GM12892 (cell line): ENCODE measurements at regions not wholly inside any gene's neighbourhood (a gene's known extent, or its start where the extent isn't known, plus 50 kb on each side); places are given as distances from the start of the nearest gene placed in this dataset.
"Not testable (repeated sequence)": the region's sequence is repeated elsewhere in the genome, so short reads cannot be mapped to it uniquely, and the experiment has no call there.

Experiments used
- DNase-seq: peaks from one replicate; pipeline ENCODE4 v3.0.0; 2011; ENCODE audit not compliant: insufficient read length
- FAIRE-seq: peaks from 2 replicates; lab custom pipeline; 2011; peaks lifted over from hg19 to GRCh38; lab: Jason Lieb, UNC

DNA sequence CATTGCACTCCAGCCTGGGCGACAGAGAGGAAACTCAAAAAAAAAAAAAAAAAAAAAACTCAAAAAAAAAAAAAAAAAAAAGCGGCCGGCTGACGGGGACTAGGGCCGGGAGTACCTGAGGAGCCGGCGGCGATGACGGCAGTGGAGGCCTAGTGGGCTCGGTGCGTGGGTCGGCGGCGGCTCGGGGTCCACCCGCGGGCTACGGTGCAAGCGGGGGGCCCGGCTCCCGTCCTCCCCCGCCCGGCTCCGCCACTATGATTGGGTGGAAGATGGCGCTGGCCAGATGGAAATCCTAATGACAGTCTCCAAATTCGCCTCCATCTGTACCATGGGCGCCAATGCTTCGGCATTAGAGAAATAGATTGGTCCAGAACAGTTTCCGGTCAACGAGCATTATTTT lies 190.7 kb downstream of the TGIF2LX start:
- not testable (repeated sequence) for FAIRE-seq, DNase-seq

DNA sequence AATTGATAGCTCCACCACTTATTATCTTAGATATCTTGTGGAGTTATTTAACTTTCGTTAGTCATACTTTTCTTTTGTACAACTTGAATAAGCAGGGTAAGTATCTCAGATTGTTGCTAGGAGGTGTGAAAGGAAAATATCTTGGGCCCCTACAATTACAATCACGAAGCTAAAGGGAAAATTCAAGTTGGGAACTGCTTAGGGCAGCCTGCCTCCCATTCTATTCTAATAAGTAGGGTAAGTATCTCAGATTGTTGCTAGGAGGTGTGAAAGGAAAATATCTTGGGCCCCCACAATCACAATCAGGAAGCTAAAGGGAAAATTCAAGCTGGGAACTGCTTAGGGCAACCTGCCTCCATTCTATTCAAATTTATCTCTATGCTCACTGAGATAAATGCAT lies 213.2 kb downstream of the TGIF2LX start:
- peak; percentile 86 for FAIRE-seq
- DNase-seq: not testable (repeated sequence)

DNA sequence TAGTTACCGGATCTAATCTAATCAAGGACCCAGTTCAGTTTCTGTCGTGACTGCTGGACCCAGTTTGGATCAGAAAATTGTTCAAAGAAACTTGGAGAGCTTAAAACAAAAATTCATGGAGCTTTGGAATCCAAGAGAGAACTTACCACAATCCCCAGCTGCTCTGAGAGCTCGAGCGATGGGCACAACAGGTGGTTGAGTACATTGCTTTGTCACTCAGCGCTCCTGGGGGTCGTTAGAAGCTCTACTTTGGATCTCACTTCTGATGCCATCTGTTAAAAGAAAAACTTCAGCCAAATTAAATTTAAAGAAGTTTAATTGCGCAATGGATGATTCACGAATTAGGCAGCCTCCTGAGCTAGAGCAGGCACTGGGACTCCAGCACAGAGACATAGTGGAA lies 257.3 kb downstream of the TGIF2LX start:
- not testable (repeated sequence) for DNase-seq, FAIRE-seq

DNA sequence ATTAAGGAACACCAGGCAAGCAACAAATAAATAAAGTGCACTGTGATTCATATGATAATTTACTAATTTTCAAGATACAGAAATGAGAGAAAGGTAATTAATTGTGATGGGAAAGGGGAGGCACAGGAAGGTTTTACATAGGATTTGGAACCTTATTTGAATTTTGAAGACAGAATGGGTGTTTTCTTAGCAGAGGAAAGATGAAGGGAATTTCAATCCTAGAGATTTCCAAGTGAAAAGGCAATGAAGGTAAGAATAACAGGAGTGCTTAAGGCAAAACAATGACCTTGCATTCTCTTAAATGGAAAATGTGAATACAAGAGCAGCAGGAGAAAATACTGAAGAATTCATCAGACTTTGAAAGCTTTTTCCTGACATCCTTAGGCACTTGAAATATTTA lies 267.3 kb downstream of the TGIF2LX start:
- not testable (repeated sequence) for FAIRE-seq, DNase-seq

DNA sequence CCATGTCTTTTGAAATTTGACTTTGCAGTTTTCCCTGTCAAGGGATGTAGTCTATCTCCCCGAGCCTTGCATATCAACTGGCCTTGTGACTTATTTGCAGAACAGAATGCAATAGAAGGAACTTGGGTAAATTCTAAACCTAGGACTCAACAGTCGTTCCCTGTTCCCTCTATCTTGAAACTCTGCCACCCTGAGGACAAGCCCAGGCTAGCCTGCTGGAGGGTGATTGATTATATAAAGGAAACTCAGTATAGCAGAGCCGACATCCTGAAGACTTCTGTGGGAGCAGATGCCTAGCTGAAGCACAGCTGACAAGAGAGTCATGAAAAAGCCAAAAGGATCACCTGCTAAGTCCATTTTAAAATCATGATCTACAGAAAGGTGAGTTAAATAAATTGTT lies 285.1 kb downstream of the TGIF2LX start:
- FAIRE-seq: peak; percentile 76
- not testable (repeated sequence) for DNase-seq

DNA sequence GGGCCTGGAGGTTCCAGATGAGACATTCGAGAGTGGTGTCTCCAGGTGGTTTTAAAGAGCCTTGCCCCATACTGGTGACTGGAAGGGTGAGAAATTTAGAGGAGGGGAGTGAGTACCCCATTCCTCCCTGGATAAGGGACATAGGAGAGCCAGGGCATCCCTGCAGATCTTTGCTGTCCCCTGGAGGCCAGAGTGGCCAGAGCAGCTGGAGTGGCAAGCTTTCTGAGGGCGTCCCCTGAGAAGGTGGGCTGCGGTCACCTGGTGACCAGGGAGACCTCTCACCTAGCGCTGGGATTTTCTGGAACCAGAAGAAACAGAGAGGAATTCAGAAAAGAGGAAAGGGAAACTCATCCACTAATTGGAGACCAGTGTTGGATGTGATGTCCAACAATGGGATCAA lies 300.9 kb downstream of the TGIF2LX start:
- FAIRE-seq, DNase-seq: not testable (repeated sequence)

DNA sequence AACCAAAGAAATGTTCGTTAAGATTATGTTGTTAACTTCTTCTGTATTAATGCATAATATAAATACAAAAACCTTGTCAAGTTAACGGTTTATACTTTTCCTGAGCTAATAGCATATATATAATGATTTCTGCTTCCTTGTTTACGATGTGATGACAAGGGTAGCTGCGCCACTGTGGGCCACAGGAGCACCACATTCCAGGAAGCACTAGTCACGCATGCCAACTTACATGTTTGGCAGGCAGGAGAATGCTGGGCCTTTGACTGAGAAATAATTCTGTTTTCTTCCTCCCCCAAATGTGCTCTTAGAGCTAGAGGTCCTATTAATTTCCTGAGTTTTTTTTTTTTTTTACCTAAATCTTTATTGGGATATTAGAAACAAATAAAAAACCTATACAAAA lies 349.9 kb downstream of the TGIF2LX start:
- not testable (repeated sequence) for FAIRE-seq, DNase-seq
